ENCODE measurements at regions not wholly inside any gene's neighbourhood (a gene's known extent, or its start where the extent isn't known, plus 50 kb on each side); places are given as distances from the start of the nearest gene placed in this dataset.

- no peak overlapping the region for H3K4me3 ChIP-seq
- no peak overlapping the region for H3K27ac ChIP-seq
- FAIRE-seq (no peak), DNase-seq (ENCODE audit: low read depth in 1 of 2, low spot score in 1 of 2) (no peak), ATAC-seq (no peak)
- TF ChIP-seq CTCF (IDR thresholded peaks at IDR 0.05) = no peak
- TF ChIP-seq EP300 (IDR thresholded peaks at IDR 0.05) = no peak
- no peak for TF ChIP-seq MAX (IDR thresholded peaks at IDR 0.05)
- no peak for TF ChIP-seq TP53 (CRISPR knock-in tag; IDR thresholded peaks at IDR 0.05)
- no peak for TF ChIP-seq RAD21 (conservative IDR thresholded peaks at IDR 0.05 in 1 of 2, IDR thresholded peaks at IDR 0.05 in 1 of 2)
- no peak for TF ChIP-seq CBX2 (IDR thresholded peaks at IDR 0.05; ENCODE audit: borderline replicate concordance, low read depth)
- no peak for TF ChIP-seq MAFK (IDR thresholded peaks at IDR 0.05; ENCODE audit: partially characterized antibody)
- no peak for TF ChIP-seq ZNF302 (CRISPR knock-in tag; IDR thresholded peaks at IDR 0.05)
- TF ChIP-seq EHMT2 (IDR thresholded peaks at IDR 0.05; ENCODE audit: low read depth) = no peak
- no peak for TF ChIP-seq TFCP2L1 (CRISPR knock-in tag; IDR thresholded peaks at IDR 0.05)
- TF ChIP-seq ZC3H11A (IDR thresholded peaks at IDR 0.05) = no peak
- TF ChIP-seq E2F6 (IDR thresholded peaks at IDR 0.05; ENCODE audit: borderline replicate concordance, low read depth) = no peak
- TF ChIP-seq HOXA7 (CRISPR knock-in tag; IDR thresholded peaks at IDR 0.05) = no peak
- no peak for TF ChIP-seq RFX5 (IDR thresholded peaks at IDR 0.05)
- no peak for TF ChIP-seq CBX8 (IDR thresholded peaks at IDR 0.05)
- no peak for TF ChIP-seq BHLHE40 (IDR thresholded peaks at IDR 0.05; ENCODE audit: low read depth, low read length)
- no peak for TF ChIP-seq KDM5A (IDR thresholded peaks at IDR 0.05)
- H3K9me3 ChIP-seq = no peaks in the 10 kb centered on the region
- WGBS (ENCODE audit: missing lambda C conversion rate) = 53% methylated on average over 5 of the region's 5 CpGs
- POLR2A ChIA-PET = no interaction called here
- H3K4me1 ChIP-seq = no peaks in the 10 kb centered on the region
- H3K4me2 ChIP-seq = no peak overlapping the region
- CTCF ChIA-PET = interaction anchor here (1.5 to 2.0 kb wide), 2 partner anchors 16 to 18 kb away, joined by 4 to 5 read pairs; no protein-coding TSS in a partner anchor
These were observed 125.4 kb downstream of the PSAT1 start for GRCh38 chr9:78422309-78422708.

- WGBS (ENCODE audit: missing lambda C conversion rate) = 79% methylated on average over 3 of the region's 3 CpGs
These were observed 127.4 kb downstream of the PSAT1 start for GRCh38 chr9:78424299-78424698.

More at GRCh38 chr9:78424299-78424698, 127.4 kb downstream of the PSAT1 start:
- 0 out of 3 replicates have a peak, but pooled peaks cover 2% of the 10 kb centered on the region for H3K9me3 ChIP-seq
- no peak overlapping the region for H3K4me2 ChIP-seq
- ChIA-PET CTCF (no interaction called here), POLR2A (no interaction called here)
- FAIRE-seq = no peak
- no peak for TF ChIP-seq ZSCAN20 (CRISPR knock-in tag; IDR thresholded peaks at IDR 0.05)
- no peak for TF ChIP-seq CBX2 (IDR thresholded peaks at IDR 0.05; ENCODE audit: borderline replicate concordance, low read depth)
- TF ChIP-seq RNF2 (IDR thresholded peaks at IDR 0.05; ENCODE audit: borderline replicate concordance, low read depth) = no peak
- no peak for TF ChIP-seq JUNB (IDR thresholded peaks at IDR 0.05)
- no peak for TF ChIP-seq PHF8 (IDR thresholded peaks at IDR 0.05; ENCODE audit: borderline replicate concordance, low read depth)
- TF ChIP-seq KDM5A (IDR thresholded peaks at IDR 0.05) = no peak
- no peak for TF ChIP-seq CBX8 (IDR thresholded peaks at IDR 0.05)
- no peak for TF ChIP-seq RFX5 (IDR thresholded peaks at IDR 0.05)
- TF ChIP-seq RARB (CRISPR knock-in tag; IDR thresholded peaks at IDR 0.05) = no peak
- TF ChIP-seq TP53 (CRISPR knock-in tag; IDR thresholded peaks at IDR 0.05) = no peak
- TF ChIP-seq CTCF (IDR thresholded peaks at IDR 0.05) = no peak
- no peak for TF ChIP-seq NPAS2 (CRISPR knock-in tag; IDR thresholded peaks at IDR 0.05; ENCODE audit: borderline replicate concordance)
- no peak for TF ChIP-seq ZFP36 (IDR thresholded peaks at IDR 0.05; ENCODE audit: borderline replicate concordance, partially characterized antibody)
- no peak for TF ChIP-seq MYC (IDR thresholded peaks at IDR 0.05; ENCODE audit: borderline replicate concordance, low read length)
- no peak for TF ChIP-seq HOXB5 (CRISPR knock-in tag; IDR thresholded peaks at IDR 0.05)
- no peak for TF ChIP-seq FOSL2 (IDR thresholded peaks at IDR 0.05)
- TF ChIP-seq FOSL2 (CRISPR knock-in tag; IDR thresholded peaks at IDR 0.05) = no peak
- TF ChIP-seq SMC3 (IDR thresholded peaks at IDR 0.05) = no peak
- ATAC-seq = no peak
- H3K4me1 ChIP-seq = no peaks in the 10 kb centered on the region
- no peak overlapping the region for H3K4me3 ChIP-seq
- DNase-seq (ENCODE audit: low read depth in 1 of 2, low spot score in 1 of 2) = no peak
- H3K27ac ChIP-seq = no peak overlapping the region
